T follicular helper cell (primary cell): ENCODE measurements at regions not wholly inside any gene's neighbourhood (a gene's known extent, or its start where the extent isn't known, plus 50 kb on each side); places are given as distances from the start of the nearest gene placed in this dataset.
"Not testable (repeated sequence)": the region's sequence is repeated elsewhere in the genome, so short reads cannot be mapped to it uniquely, and the experiment has no call there.

Experiments
- DNase-seq: peaks from one replicate; pipeline ENCODE4 v3.0.0-alpha.2; 2020; ENCODE audit warnings: low read depth

- DNase-seq = no peak
Observed at GRCh38 chr13:59413126-59413525, 750.6 kb downstream of the DIAPH3 start.

DNA sequence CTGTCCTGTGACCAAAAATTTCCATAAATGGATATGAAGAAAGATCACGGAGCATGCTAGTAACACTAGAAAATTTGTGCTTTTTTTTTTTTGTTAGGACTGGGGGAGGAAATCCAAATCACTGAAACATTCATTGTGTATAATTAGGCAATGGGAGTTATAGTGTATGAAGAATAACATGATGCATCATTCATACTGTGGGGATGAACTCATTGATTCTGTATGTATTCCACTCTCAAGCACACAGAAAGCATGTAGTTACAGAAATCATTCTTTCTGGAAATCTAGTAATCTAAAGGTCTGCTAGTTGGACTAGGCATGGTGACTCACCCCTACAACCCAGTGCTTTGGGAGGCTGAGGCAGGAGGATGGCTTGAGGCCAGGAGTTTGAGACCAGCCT is 749.7 kb downstream of the DIAPH3 start:
- no peak for DNase-seq

DNA sequence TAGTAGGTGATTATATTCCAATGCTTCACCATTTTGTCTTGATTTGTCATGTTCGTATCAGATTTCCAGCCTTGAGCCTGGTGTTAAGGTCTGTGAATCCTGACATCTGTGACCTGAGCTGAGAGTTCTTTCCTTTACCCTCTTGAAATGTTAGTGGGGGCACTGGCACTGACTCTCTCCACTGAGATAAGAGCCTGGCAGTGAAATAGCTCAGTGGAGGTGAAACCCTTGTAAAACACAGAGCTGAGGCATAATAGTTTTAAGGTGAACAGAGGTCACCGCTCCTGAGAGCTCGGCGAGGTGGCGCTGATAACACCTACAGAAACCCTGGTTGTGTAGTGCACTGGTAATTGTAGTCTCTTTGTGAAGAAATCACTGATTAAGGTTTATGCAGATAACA is 748.2 kb downstream of the DIAPH3 start:
- DNase-seq = no peak

DNA sequence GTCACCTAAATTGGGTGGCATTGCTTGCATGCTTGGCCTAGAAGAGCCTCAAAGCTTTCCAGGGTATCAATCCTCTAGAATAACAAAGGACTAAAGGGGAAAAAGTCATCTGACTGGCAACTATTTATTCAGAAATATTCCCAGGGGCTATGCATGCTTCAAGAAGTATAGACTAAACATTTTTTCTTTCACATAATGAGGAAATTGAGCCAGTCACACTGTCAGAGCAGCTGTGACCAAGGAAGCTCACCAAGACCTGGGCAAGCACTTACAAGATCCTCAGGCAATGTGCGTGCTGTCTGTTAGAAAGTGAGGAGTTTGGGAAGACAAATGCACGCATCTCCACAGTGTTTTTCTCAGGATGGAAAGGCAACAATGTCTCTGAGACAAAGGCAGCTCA is 747.2 kb downstream of the DIAPH3 start:
- no peak for DNase-seq

DNA sequence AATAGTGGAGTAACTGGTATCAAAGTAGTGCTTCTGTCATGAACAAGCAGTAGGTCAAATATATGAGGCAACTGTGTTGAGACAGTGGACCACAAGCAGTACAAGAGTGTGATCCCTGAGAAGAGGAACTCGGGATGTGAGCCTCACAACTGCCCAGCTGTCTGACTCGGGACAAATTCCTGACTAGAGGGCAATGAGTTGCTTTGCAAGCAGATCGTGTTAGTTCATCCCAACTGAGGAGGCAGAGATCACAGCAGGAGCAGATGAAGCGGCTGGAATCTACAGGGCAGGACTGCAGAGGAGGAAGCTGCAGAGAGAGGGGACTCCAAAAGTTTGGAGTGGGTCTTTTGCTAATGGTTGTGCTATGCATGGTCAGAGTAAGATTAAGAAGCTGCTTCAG is 741.1 kb downstream of the DIAPH3 start:
- no peak for DNase-seq

GRCh38 chr13:59423708-59424340 is 739.9 kb downstream of the DIAPH3 start:
- no peak for DNase-seq

GRCh38 chr13:59424661-59425060 is 739.1 kb downstream of the DIAPH3 start:
- DNase-seq = no peak

GRCh38 chr13:59425211-59425741 is 738.5 kb downstream of the DIAPH3 start:
- no peak for DNase-seq

DNA sequence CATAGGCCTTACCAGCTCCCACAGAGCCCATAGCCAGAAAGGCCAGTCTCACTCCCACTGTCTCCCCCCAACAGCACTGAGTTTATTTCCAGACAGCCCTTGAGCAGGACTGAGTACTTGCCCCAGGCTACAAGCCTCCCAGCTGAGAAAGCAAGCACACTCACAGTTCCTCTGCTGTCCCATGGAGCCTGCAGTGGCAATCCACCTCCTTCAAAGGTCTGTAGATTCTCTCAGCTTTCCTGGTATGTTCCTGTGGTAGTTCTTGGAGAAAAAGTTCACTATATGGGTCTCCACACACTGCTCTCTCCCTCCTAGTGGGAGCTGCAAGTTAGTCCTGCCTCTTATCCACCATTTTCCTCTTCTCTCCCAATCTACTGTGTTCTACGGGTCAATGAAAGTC is 728.7 kb downstream of the DIAPH3 start:
- no peak for DNase-seq

- DNase-seq = no peak
Observed at GRCh38 chr13:59437544-59438301, 726.0 kb downstream of the DIAPH3 start.

DNA sequence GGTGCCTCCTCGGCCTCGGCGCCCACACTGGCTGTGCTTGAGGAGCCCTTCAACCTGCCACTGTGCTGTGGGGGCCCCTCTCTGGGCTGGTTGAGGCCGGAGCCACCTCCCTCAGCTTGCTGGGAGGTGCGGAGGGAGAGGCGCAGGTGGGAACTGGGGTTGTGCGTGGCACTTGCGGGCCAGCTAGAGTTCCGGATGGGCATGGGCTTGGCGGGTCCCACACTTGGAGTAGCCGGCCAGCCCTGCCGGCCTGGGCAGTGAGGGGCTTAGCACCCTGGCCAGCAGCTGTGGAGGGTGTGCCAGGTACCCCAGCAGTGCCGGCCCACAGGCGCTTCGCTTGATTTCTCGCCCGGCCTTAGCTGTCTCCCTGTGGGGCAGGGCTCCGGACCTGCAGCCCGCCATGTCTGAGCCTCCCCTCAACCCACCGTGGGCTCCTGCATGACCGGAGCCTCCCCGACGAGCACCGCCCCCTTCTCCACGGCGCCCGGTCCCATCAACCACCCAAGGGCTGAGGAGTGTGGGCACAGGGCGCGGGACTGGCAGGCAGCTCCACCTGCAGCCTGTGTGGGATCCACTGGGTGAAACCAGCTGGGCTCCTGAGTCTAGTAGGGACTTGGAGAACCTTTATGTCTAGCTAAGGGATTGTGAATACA is 723.8 kb downstream of the DIAPH3 start:
- DNase-seq = no peak

DNA sequence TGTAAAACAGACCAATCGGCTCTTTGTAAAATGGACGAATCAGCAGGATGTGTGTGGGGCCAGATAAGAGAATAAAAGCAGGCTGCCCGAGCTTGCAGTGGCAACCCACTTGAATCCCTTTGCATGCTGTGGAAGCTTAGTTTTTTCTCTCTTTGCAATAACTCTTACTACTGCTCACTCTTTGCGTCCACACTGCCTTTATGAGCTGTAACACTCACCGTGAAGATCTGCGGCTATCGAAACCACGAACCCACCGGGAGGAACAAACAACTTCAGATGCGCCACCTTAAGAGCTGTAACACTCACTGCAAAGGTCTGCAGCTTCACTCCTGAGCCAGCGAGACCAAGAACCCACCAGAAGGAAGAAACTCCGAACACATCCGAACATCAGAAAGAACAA is 722.7 kb downstream of the DIAPH3 start:
- not testable (repeated sequence) for DNase-seq

DNA sequence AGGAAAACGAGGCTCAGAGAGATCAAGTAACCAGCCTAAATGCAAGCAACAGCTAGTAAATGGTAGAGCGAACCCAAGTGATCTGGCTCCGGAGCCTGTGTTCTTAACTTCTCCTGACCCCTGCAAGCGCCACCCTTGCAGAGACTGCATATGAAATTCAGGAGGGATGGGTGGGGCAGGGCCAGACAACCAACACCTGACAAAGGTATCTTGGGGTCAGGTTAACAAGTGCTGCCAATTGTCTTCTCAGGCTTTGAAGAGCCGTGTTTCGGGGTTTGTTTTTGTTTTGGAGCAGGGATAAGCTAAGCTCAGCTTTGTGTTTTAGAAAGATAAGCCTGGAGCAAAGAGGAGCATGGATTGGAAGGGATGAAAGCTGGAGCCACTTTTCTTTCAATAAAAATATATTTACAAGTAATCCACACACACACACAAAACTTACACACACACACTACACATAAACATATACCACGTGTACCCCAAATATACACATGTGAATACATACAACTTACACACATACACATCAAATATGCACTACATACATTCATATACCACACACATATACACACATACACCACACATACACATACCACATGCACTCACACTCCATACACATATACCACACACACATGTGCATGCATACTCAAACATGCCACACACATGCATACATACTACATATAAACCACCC is 722.0 kb downstream of the DIAPH3 start:
- no peak for DNase-seq

GRCh38 chr13:59442461-59442860 is 721.3 kb downstream of the DIAPH3 start:
- DNase-seq = no peak

DNA sequence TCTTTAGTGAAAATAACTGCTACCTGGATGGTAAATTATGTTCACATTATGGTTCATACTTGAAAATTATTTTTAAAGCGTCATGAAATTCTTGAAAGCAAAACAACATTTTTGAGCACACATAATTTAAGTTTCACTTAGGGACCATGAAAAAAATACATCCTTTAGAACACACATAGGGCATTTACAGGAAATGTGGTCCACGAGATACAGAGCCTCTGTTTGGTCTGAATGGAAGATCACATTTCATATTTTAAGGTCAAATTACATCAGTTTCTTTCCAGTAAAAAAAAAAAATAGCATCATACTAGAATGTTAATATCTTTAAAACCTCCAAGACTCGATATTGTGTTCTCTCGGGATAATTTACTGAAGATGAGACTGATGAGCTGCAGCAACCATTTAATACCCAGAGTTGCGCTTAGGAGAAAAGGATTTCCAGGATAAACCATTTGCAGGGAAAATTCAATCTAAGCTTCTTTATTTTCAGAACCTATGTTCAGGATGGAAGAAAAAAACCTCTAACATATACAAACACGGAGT is 720.7 kb downstream of the DIAPH3 start:
- DNase-seq = no peak

GRCh38 chr13:59444210-59444857 is 719.4 kb downstream of the DIAPH3 start:
- no peak for DNase-seq

GRCh38 chr13:59445812-59446211 is 717.9 kb downstream of the DIAPH3 start:
- no peak for DNase-seq

- DNase-seq = no peak
Observed at GRCh38 chr13:59446391-59446790, 717.3 kb downstream of the DIAPH3 start.

- no peak for DNase-seq
Observed at GRCh38 chr13:59447031-59447430, 716.7 kb downstream of the DIAPH3 start.

GRCh38 chr13:59447846-59448620 is 715.7 kb downstream of the DIAPH3 start:
- DNase-seq = no peak

GRCh38 chr13:59449750-59450149 is 714.0 kb downstream of the DIAPH3 start:
- DNase-seq = no peak
